MM.1S (cell line): ENCODE measurements at regions not wholly inside any gene's neighbourhood (a gene's known extent, or its start where the extent isn't known, plus 50 kb on each side); places are given as distances from the start of the nearest gene placed in this dataset.

Experiments used
- CTCF ChIP-seq: fragments of 300-600 bp; sonication (generic); IDR thresholded peaks from 2 replicates; pipeline ENCODE4 v1.5.1; 2016; ENCODE audit warnings: antibody characterized with exemption, low read length, mixed read lengths
- EZH2 ChIP-seq: fragments of 300-600 bp; sonication (generic); optimal IDR thresholded peaks from 2 replicates; pipeline ENCODE3; 2017; ENCODE audit warnings: low read depth, mild to moderate bottlenecking, antibody characterized with exemption, low read length, mixed read lengths

- TF ChIP-seq CTCF: no peak
- no peak for TF ChIP-seq EZH2
These were observed 189.7 kb upstream of the GRIN2B start for GRCh38 chr12:14171106-14171505.
